ENCODE measurements at regions not wholly inside any gene's neighbourhood (a gene's known extent, or its start where the extent isn't known, plus 50 kb on each side); places are given as distances from the start of the nearest gene placed in this dataset.
"Not testable (repeated sequence)": the region's sequence is repeated elsewhere in the genome, so short reads cannot be mapped to it uniquely, and the experiment has no call there.

GRCh38 chr16:29267055-29267619, 139.4 kb downstream of the NPIPB11 start:
- not testable (repeated sequence) for DNase-seq (ENCODE audit: low read depth); H3K4me3 ChIP-seq (ENCODE audit: low read length)

DNA sequence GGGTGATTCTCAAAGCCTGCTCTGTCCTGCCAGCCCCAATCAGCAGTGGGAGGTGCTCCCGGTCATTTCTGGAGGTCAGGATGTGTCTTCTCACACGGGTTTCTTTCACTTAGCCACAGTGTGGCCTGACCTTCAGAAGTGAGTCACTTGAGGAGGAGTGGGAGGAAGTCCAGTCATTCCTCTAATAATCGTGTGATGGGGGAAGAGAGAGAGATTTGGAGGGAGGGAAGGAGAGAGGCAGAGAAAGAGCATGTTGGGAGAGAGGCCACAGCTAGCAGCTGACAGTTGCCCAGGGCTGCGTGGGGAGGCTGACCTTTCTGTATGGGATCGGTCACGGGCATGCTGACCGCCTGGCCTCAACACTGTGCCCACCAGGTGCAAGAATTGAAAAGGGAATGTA, 139.9 kb downstream of the NPIPB11 start:
- peak; percentile 78 for DNase-seq (ENCODE audit: low read depth)
- not testable (repeated sequence) for H3K4me3 ChIP-seq (ENCODE audit: low read length)

DNA sequence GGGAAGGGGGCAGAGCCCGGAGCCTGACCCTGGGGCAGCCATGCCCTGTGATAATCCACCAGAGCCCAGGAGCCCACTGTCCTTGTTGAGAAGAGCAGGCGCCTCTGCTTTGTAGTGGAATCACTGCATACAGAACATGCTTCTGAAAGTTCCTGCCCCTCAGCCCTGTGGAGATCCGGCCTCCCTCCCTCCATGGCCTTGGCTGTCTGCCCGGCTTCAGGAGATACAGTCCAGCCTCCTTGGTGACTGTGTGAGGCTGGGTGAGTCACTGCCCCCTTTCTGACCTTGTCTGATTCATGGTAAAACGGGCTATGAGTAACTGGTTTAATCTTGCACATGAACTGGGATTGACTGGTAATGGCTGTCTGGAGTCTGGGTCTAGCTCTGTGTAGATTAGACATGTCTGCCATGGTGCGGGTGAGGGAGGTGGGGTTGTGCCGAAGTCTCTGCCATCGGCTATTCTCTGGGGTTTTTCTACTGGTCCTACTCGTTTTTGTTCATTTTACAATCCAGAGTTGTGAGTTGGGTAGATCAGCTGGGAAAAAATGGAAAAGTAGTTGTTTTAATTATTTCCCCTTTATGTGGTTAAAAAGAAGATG, 141.2 kb downstream of the NPIPB11 start:
- DNase-seq (ENCODE audit: low read depth): peak; percentile 94
- not testable (repeated sequence) for H3K4me3 ChIP-seq (ENCODE audit: low read length)

GRCh38 chr16:29264080-29264837, 142.3 kb downstream of the NPIPB11 start:
- H3K4me3 ChIP-seq (ENCODE audit: low read length); DNase-seq (ENCODE audit: low read depth): not testable (repeated sequence)

- H3K4me3 ChIP-seq (ENCODE audit: low read length); DNase-seq (ENCODE audit: low read depth): not testable (repeated sequence)
Observed at GRCh38 chr16:29262725-29263124, 143.8 kb downstream of the NPIPB11 start.

DNA sequence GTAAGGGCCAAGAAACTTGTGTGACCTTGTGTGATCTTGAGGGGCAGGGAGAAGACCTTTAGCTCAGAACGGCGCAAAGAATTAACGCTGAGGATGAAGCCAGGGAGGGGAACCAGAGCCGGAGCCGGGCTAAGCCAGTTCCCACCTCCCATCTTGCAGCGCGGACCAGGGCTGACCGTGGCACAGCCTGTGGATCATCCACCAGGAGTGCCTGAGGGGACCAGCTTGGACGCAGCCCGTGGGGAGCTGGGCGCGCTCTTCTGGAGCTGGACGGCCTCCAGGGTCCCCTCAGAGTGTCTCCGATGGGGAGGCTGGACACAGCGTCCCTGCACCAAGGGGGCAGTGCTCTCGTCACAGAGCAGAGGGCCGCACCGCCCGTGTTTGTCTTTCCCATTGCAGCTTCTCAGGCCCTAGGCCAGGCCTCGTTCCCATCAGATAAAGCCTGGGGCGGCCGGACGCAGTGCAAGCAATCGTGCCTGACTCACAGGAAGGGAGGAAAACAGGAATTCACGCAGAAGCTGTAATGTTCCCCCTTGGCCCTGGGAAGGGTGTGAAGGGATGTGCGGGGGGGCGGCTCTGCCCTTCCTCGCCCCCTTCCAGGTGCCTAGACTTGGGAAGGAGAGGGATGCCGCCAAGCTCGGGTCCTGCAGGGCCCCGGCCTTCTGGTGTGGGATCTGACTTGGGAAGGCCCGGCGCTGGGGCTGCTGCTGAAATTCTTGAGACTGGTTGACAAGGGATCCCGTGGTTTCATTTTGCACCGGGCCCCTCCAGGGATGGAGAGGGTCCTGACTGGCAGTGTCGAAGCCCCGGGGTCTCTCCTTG, 144.9 kb downstream of the NPIPB11 start:
- H3K4me3 ChIP-seq (ENCODE audit: low read length); DNase-seq (ENCODE audit: low read depth): not testable (repeated sequence)

GRCh38 chr16:29260683-29261426, 145.7 kb downstream of the NPIPB11 start:
- H3K4me3 ChIP-seq (ENCODE audit: low read length); DNase-seq (ENCODE audit: low read depth): not testable (repeated sequence)

GRCh38 chr16:29259635-29260457, 146.7 kb downstream of the NPIPB11 start:
- H3K4me3 ChIP-seq (ENCODE audit: low read length); DNase-seq (ENCODE audit: low read depth): not testable (repeated sequence)

DNA sequence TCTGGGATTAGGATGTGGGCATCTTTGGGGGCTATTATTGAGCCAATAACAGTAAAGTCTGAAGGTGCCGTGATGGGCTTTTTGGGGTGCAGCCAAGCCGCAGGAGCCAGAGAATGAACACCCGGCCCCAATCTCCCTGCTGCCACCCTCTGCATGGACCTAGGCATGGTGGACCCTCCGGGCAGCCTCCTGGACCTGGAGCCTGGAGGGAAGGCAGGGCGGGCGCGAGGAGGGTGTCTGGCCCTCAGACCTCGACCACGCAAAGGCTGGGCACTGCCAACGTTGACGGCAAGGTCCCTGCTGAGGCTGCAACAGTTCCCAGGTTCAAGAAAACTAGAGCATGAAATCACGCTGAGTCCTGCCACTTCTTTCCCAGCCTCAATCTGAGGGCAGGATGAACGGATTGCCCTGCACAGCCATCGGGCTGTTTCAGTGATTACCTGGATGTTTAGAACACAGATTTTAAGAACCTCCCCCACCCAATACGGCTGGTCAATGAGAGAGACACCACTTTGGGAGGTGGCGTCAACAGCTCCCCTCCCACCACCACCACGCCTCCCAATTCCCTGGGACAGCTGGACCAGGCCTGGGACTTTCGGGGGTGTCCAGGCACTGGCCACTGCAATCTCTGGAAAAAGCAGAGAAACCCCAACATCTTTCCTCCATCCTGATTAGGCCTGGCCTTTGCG, 147.4 kb downstream of the NPIPB11 start:
- H3K4me3 ChIP-seq (ENCODE audit: low read length); DNase-seq (ENCODE audit: low read depth): not testable (repeated sequence)

GRCh38 chr16:29257419-29258336, 148.8 kb downstream of the NPIPB11 start:
- not testable (repeated sequence) for H3K4me3 ChIP-seq (ENCODE audit: low read length); DNase-seq (ENCODE audit: low read depth)
- peak; percentile 35 for TF ChIP-seq CTCF (conservative IDR thresholded peaks at IDR 0.05; ENCODE audit: low read length)
